Suprapubic skin (tissue), 4 donors: ENCODE measurements at regions not wholly inside any gene's neighbourhood (a gene's known extent, or its start where the extent isn't known, plus 50 kb on each side); places are given as distances from the start of the nearest gene placed in this dataset.
"Not testable (repeated sequence)": the region's sequence is repeated elsewhere in the genome, so short reads cannot be mapped to it uniquely, and the experiment has no call there.

Source experiments
- DNase-seq, 2 donors: peaks; one replicate each; pipeline ENCODE4 v3.0.0-alpha.2; 2019; ENCODE audit warnings: low spot score in 2 of 2
- H3K27ac ChIP-seq: fragments of 200-600 bp; sonication (generic); one replicate; pipeline ENCODE4 v1.5.1; 2019
- H3K27me3 ChIP-seq: fragments of 200-600 bp; sonication (generic); one replicate; pipeline ENCODE4 v1.5.1; 2019
- H3K36me3 ChIP-seq: fragments of 200-600 bp; sonication (generic); one replicate; pipeline ENCODE4 v1.5.1; 2019
- H3K4me1 ChIP-seq: fragments of 200-600 bp; sonication (generic); one replicate; pipeline ENCODE4 v1.5.1; 2019
- H3K4me3 ChIP-seq: fragments of 200-600 bp; sonication (generic); one replicate; pipeline ENCODE4 v1.5.1; 2019; ENCODE audit warnings: mild to moderate bottlenecking
- H3K9me3 ChIP-seq: fragments of 200-600 bp; sonication (generic); one replicate; pipeline ENCODE4 v1.5.1; 2019
- EP300 ChIP-seq: sonication (generic); formaldehyde crosslinking; IDR thresholded peaks from one replicate; pipeline ENCODE4 v1.6.1; 2017; ENCODE audit warnings: antibody characterized with exemption
- POLR2A ChIP-seq, 2 donors: fragments of 450-650 bp; IDR thresholded peaks; one replicate each; pipeline ENCODE4 v1.6.1; 2017; ENCODE audit warnings: antibody characterized with exemption in 2 of 2, mild to moderate bottlenecking in 2 of 2, moderate library complexity in 2 of 2
- POLR2AphosphoS5 ChIP-seq, 3 donors: sonication (generic); formaldehyde crosslinking; IDR thresholded peaks; one replicate each; pipeline ENCODE4 v1.6.1; 2017; ENCODE audit warnings: antibody characterized with exemption in 3 of 3
- WGBS: methylation state at CpG from one replicate; pipeline ENCODE4 v1.1.5; 2018; 5-methylcytosine and 5-hydroxymethylcytosine counted together
- TF ChIP-seq, protein P1 (sequence below), 2 donors: fragments of 200-600 bp in 1 of 2; fragments of 450-650 bp in 1 of 2; sonication (generic) in 1 of 2; IDR thresholded peaks; one replicate each; pipeline ENCODE4 v1.5.1; 2016 to 2019; ENCODE audit warnings: antibody characterized with exemption in 2 of 2, mild to moderate bottlenecking in 1 of 2, moderate library complexity in 1 of 2

DNA sequence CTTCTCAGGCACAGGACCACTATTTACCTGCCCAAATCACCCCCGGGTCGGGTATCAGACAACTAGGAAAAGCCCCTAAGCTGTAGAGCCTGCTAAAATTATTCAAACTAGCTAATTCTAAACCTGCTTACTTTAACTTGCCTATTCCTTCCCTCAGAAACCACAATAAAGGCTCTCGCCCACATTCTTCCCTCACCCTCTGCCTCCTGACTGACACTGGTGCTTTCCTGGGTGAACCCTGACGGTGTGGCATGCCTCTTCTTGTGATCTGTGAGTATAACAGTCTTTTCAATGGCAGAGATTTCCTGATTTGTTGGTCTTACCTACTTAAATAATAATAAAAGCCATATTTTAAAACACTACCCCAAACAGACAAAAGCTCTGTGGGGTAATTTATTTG, 209.4 kb upstream of the XIST start:
- WGBS: 63% methylated on average over 4 of the region's 4 CpGs
- Histone ChIP-seq H3K27ac (no peak overlapping the region), H3K4me3 (no peak overlapping the region), H3K4me1 (no peaks in the 10 kb centered on the region), H3K27me3 (no peaks in the 10 kb centered on the region), H3K36me3 (no peaks in the 10 kb centered on the region), H3K9me3 (no peaks in the 10 kb centered on the region)
- TF ChIP-seq EP300 (no peak), POLR2AphosphoS5 (IDR thresholded peaks at IDR 0.05) (no peak), POLR2A (IDR thresholded peaks at IDR 0.05) (no peak)
- TF ChIP-seq, protein P1, sequence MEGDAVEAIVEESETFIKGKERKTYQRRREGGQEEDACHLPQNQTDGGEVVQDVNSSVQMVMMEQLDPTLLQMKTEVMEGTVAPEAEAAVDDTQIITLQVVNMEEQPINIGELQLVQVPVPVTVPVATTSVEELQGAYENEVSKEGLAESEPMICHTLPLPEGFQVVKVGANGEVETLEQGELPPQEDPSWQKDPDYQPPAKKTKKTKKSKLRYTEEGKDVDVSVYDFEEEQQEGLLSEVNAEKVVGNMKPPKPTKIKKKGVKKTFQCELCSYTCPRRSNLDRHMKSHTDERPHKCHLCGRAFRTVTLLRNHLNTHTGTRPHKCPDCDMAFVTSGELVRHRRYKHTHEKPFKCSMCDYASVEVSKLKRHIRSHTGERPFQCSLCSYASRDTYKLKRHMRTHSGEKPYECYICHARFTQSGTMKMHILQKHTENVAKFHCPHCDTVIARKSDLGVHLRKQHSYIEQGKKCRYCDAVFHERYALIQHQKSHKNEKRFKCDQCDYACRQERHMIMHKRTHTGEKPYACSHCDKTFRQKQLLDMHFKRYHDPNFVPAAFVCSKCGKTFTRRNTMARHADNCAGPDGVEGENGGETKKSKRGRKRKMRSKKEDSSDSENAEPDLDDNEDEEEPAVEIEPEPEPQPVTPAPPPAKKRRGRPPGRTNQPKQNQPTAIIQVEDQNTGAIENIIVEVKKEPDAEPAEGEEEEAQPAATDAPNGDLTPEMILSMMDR (IDR thresholded peaks at IDR 0.05): no peak
- no peak for DNase-seq

DNA sequence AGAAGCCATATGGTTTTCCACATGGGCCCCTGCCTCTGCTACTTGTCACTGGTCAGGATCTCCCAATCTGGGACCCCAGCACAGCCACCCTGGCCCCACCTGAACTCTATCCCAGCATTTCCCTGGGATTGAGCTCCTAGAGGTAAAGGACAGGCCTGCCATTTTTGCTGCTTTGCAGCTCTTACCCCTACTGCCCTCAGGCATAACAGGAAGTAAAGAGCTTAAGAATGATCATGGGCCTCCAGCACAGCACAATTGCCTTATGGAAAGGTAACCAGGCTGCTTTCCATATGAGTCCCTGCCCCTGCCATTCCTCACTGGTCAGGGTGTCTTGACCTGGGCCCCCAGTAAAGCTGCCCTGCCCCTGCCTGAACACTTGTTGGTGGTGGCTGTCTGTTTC, 196.6 kb upstream of the XIST start:
- Histone ChIP-seq H3K4me3 (no peak overlapping the region), H3K4me1 (no peaks in the 10 kb centered on the region), H3K9me3 (no peaks in the 10 kb centered on the region), H3K27me3 (no peaks in the 10 kb centered on the region), H3K27ac (no peak overlapping the region), H3K36me3 (no peaks in the 10 kb centered on the region)
- no peak for DNase-seq
- TF ChIP-seq POLR2AphosphoS5 (IDR thresholded peaks at IDR 0.05): no peak
- no peak for TF ChIP-seq POLR2A (IDR thresholded peaks at IDR 0.05)
- TF ChIP-seq EP300: no peak
- TF ChIP-seq, protein P1 (IDR thresholded peaks at IDR 0.05): no peak

DNA sequence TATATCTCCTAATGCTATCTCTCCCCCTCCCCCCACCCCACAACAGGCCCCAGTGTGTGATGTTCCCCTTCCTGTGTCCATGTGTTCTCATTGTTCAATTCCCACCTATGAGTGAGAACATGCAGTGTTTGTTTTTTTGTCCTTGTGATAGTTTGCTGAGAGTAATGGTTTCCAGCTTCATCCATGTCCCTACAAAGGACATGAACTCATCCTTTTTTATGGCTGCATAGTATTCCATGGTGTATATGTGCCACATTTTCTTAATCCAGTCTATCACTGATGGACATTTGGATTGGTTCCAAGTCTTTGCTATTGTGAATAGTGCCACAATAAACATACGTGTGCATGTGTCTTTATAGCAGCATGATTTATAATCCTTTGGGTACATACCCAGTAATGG, 181.6 kb upstream of the XIST start:
- not testable (repeated sequence) for DNase-seq, H3K27ac ChIP-seq, H3K27me3 ChIP-seq, H3K4me3 ChIP-seq, H3K4me1 ChIP-seq, H3K36me3 ChIP-seq, H3K9me3 ChIP-seq
- no CpG with 5 or more reads among the region's 1 CpG for WGBS

DNA sequence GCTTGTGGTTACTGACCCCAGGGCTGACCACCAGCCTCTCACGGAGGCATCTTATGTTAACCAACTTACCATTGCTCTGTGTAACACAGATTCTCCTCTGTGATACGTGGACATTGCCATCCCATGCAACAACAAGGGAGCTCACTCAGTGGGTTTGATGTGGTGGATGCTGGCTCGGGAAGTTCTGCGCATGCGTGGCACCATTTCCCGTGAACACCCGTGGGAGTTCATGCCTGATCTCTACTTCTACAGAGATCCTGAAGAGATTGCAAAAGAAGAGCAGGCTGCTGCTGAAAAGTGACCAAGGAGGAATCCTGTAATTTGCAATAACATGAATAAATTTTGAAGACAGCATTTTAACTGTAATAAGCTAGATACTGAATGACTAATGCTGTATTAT, 179.0 kb upstream of the XIST start:
- not testable (repeated sequence) for H3K4me1 ChIP-seq, H3K27ac ChIP-seq, H3K4me3 ChIP-seq, DNase-seq, H3K9me3 ChIP-seq, H3K36me3 ChIP-seq, H3K27me3 ChIP-seq
- 90% methylated on average over 7 of the region's 7 CpGs for WGBS

DNA sequence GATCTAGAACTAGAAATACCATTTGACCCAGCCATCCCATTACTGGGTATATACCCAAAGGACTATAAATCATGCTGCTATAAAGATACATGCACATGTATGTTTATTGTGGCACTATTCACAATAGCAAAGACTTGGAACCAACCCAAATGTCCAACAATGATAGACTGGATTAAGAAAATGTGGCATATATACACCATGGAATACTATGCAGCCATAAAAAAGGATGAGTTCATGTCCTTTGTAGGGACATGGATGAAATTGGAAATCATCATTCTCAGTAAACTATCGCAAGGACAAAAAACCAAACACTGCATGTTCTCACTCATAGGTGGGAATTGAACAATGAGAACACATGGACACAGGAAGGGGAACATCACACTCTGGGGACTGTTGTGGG, 178.3 kb upstream of the XIST start:
- H3K9me3 ChIP-seq, H3K36me3 ChIP-seq, H3K4me1 ChIP-seq, H3K4me3 ChIP-seq, DNase-seq, H3K27me3 ChIP-seq, H3K27ac ChIP-seq: not testable (repeated sequence)
- no CpG with 5 or more reads among the region's 1 CpG for WGBS

DNA sequence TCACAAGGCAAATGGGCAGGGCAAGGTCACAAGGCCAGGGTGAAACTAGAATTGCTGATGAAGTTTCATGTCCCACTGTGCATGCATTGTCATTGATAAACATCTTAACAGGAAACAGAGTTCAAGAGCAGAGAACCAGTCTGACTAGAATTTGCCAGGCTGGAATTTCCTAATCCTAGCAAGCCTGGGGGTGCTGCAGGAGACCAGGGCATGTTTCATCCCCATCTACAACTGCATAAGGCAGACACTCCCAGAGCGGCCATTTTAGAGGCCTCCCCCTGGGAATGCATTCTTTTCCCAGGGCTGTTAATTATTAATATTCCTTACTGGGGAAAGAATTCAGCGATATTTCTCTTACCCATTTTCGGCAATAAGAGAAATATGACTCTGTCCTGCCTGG, 172.6 kb upstream of the XIST start:
- not testable (repeated sequence) for DNase-seq, H3K36me3 ChIP-seq, H3K4me1 ChIP-seq, H3K4me3 ChIP-seq, H3K27ac ChIP-seq, H3K9me3 ChIP-seq, H3K27me3 ChIP-seq
- WGBS: 98% methylated on average over 3 of the region's 3 CpGs

DNA sequence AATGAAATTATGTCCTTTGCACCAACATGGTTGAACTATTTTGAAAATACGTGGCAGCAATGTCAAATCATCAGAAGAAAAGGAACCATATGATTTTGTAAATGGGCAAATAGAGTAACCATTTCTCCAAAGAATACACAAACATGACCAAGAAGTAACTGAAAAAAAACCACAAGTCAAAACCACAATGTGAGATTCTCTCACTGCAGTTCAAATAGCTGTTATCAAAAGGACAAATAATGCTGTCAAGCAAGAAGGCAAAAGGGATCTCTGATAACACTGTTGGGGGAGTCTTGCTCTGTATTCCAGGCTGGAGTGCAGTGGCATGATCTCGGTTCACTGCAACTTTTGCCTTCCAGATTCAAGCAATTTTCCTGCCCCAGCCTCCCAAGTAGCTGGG, 170.7 kb upstream of the XIST start:
- H3K4me1 ChIP-seq: no peaks in the 10 kb centered on the region
- H3K27me3 ChIP-seq: no peaks in the 10 kb centered on the region
- 97% methylated on average over 2 of the region's 2 CpGs for whole genome bisulfite sequencing
- no peak overlapping the region for H3K27ac ChIP-seq
- no peaks in the 10 kb centered on the region for H3K36me3 ChIP-seq
- TF ChIP-seq POLR2AphosphoS5 (IDR thresholded peaks at IDR 0.05) (no peak), EP300 (no peak), POLR2A (IDR thresholded peaks at IDR 0.05) (no peak)
- TF ChIP-seq, protein P1 (IDR thresholded peaks at IDR 0.05): no peak
- no peak for DNase-seq
- no peaks in the 10 kb centered on the region for H3K9me3 ChIP-seq
- H3K4me3 ChIP-seq: no peak overlapping the region

DNA sequence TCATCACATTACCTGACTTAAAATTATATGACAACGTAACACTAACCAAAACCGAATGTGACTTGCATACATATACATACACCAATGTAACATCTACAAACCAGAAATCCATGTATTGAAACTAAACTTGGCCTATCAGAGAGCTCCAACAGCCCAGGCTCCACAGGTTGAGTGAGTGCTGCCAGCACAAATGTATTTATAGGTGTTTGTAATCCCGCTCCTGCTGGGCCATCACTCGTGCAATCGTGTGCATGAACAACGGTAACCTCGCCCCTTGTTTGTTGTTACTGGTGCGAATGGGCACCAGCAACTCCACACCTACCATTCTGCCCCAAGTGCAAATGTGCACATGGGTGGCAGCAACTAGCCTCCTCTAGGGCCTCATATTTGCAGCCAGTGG, 165.7 kb upstream of the XIST start:
- DNase-seq: no peak
- H3K27me3 ChIP-seq: no peaks in the 10 kb centered on the region
- H3K36me3 ChIP-seq: no peaks in the 10 kb centered on the region
- 95% methylated on average over 8 of the region's 8 CpGs for WGBS
- no peak overlapping the region for H3K4me3 ChIP-seq
- TF ChIP-seq POLR2A (IDR thresholded peaks at IDR 0.05) (no peak), POLR2AphosphoS5 (IDR thresholded peaks at IDR 0.05) (no peak), EP300 (no peak)
- TF ChIP-seq, protein P1 (IDR thresholded peaks at IDR 0.05): no peak
- H3K27ac ChIP-seq: no peak overlapping the region
- H3K4me1 ChIP-seq: no peaks in the 10 kb centered on the region
- no peaks in the 10 kb centered on the region for H3K9me3 ChIP-seq
